Caco-2 (cell line): ENCODE measurements at regions not wholly inside any gene's neighbourhood (a gene's known extent, or its start where the extent isn't known, plus 50 kb on each side); places are given as distances from the start of the nearest gene placed in this dataset.

ENCODE experiments used
- BruUV-seq: library from RNA; stranded (reverse); fragments of 400-500 nt; replicated peaks from 2 replicates; lab custom pipeline; 2021; lab: Mats Ljungman, UMichigan
- CTCF ChIA-PET: fragments of 300-600 bp; sonication (Branson Sonifier 250); formaldehyde crosslinking; loops from one replicate; lab custom pipeline; 2022; ENCODE audit warnings: antibody characterized with exemption; lab: Charles Lee
- POLR2A ChIA-PET: fragments of 300-600 bp; sonication (Branson Sonifier 250); formaldehyde crosslinking; loops from one replicate; lab custom pipeline; 2022; ENCODE audit warnings: antibody characterized with exemption; lab: Charles Lee
- DNase-seq, 2 experiments: peaks; one replicate each; pipeline versions ENCODE4 v3.0.0 to v3.0.0-alpha.2; 2020 to 2022
- H3K27me3 ChIP-seq: replicated peaks from 2 replicates; pipeline ENCODE4 v1.6.0; 2011; ENCODE audit warnings: low read length; ENCODE audit not compliant: control insufficient read depth, insufficient read depth
- H3K36me3 ChIP-seq: 2 replicates; pipeline ENCODE4 v1.5.1; 2011; ENCODE audit warnings: low read length; ENCODE audit not compliant: control insufficient read depth, insufficient read depth
- H3K4me1 ChIP-seq: fragments of 250-450 bp; sonication (Bioruptor Pico); 2 replicates; pipeline ENCODE4 v1.5.1; 2020; ENCODE audit warnings: mild to moderate bottlenecking
- H3K4me3 ChIP-seq: 2 replicates; pipeline ENCODE4 v1.5.1; 2011; ENCODE audit warnings: low read depth, mild to moderate bottlenecking, control low read depth, low read length
- H3K9me3 ChIP-seq: fragments of 250-450 bp; sonication (Bioruptor Pico); 2 replicates; pipeline ENCODE4 v1.5.1; 2020; ENCODE audit warnings: mild to moderate bottlenecking, moderate library complexity
- H3K27ac Mint-ChIP-seq: one replicate; pipeline ENCODE4 v1.8.0; 2022; ENCODE audit warnings: mixed read lengths; ENCODE audit not compliant: unreplicated experiment
- H3K27me3 Mint-ChIP-seq: one replicate; pipeline ENCODE4 v1.8.0; 2022; ENCODE audit warnings: mixed read lengths; ENCODE audit not compliant: insufficient read depth, unreplicated experiment
- H3K36me3 Mint-ChIP-seq: one replicate; pipeline ENCODE4 v1.8.0; 2022; ENCODE audit warnings: mild to moderate bottlenecking, mixed read lengths; ENCODE audit not compliant: insufficient read depth, unreplicated experiment
- H3K4me1 Mint-ChIP-seq: one replicate; pipeline ENCODE4 v1.8.0; 2022; ENCODE audit warnings: low read depth, mixed read lengths; ENCODE audit not compliant: unreplicated experiment
- H3K4me3 Mint-ChIP-seq: one replicate; pipeline ENCODE4 v1.8.0; 2022; ENCODE audit warnings: mild to moderate bottlenecking, moderate library complexity, mixed read lengths; ENCODE audit not compliant: unreplicated experiment
- H3K9me3 Mint-ChIP-seq: one replicate; pipeline ENCODE4 v1.8.0; 2022; ENCODE audit warnings: mixed read lengths; ENCODE audit not compliant: unreplicated experiment
- intact Hi-C: fragments of 100-400 bp; cut with micrococcal nuclease; formaldehyde crosslinking; loops from one replicate; pipeline ENCODE4 v1.10.0; 2022; ENCODE audit not compliant: unreplicated experiment
- TF ChIP-seq, protein P1 (sequence below), 2 experiments: fragments of 200-600 bp in 1 of 2; IDR thresholded peaks; 1 replicate in 1 of 2; 2 replicates in 1 of 2; pipeline versions ENCODE4 v1.5.1 to v1.8.0; 2011 to 2022; ENCODE audit warnings: antibody characterized with exemption in 1 of 2, control low read depth in 1 of 2, inconsistent platforms in 1 of 2, low read depth in 1 of 2, low read length in 1 of 2, mild to moderate bottlenecking in 1 of 2, moderate library complexity in 1 of 2; ENCODE audit not compliant: insufficient read depth in 1 of 2, severe bottlenecking in 1 of 2, unreplicated experiment in 1 of 2

DNA sequence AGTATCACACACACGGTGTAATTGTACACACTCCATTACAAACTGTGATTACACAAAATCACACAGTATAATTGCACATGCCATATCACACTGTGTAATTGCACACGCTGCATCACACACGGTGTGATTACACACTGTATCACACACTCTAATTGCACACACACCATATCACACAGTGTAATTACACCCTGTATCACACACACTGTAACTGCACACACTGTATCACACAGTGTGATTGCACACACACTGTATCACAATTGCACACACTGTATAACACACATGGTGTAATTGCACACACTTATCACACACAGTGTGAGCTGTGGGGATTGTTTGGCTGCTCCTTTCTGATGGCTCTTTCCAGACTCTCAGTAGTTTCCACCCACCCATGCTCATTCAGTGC lies 162.6 kb upstream of the SGCG start:
- intact Hi-C loops = no loop called here
- no peaks in the 10 kb centered on the region for H3K36me3 Mint-ChIP-seq
- no peak overlapping the region for H3K4me3 Mint-ChIP-seq
- no peaks in the 10 kb centered on the region for H3K9me3 ChIP-seq
- TF ChIP-seq, protein P1, sequence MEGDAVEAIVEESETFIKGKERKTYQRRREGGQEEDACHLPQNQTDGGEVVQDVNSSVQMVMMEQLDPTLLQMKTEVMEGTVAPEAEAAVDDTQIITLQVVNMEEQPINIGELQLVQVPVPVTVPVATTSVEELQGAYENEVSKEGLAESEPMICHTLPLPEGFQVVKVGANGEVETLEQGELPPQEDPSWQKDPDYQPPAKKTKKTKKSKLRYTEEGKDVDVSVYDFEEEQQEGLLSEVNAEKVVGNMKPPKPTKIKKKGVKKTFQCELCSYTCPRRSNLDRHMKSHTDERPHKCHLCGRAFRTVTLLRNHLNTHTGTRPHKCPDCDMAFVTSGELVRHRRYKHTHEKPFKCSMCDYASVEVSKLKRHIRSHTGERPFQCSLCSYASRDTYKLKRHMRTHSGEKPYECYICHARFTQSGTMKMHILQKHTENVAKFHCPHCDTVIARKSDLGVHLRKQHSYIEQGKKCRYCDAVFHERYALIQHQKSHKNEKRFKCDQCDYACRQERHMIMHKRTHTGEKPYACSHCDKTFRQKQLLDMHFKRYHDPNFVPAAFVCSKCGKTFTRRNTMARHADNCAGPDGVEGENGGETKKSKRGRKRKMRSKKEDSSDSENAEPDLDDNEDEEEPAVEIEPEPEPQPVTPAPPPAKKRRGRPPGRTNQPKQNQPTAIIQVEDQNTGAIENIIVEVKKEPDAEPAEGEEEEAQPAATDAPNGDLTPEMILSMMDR (IDR thresholded peaks at IDR 0.05; ENCODE audit: insufficient read depth in 1 of 2, low read depth in 1 of 2, low read length in 1 of 2, severe bottlenecking in 1 of 2, unreplicated experiment in 1 of 2) = no peak
- H3K4me1 ChIP-seq = no peaks in the 10 kb centered on the region
- ChIA-PET CTCF (no interaction called here), POLR2A (no interaction called here)
- DNase-seq = no peak
- no peaks in the 10 kb centered on the region for H3K27me3 Mint-ChIP-seq
- no peak overlapping the region for H3K27ac Mint-ChIP-seq
- no TSS peak for BruUV-seq
- no peaks in the 10 kb centered on the region; the same call in 1 of the 2 replicates for H3K27me3 ChIP-seq
- H3K4me3 ChIP-seq = no peak overlapping the region
- no peaks in the 10 kb centered on the region for H3K4me1 Mint-ChIP-seq
- H3K9me3 Mint-ChIP-seq = no peaks in the 10 kb centered on the region
- no peaks in the 10 kb centered on the region for H3K36me3 ChIP-seq

- TF ChIP-seq, protein P1 (IDR thresholded peaks at IDR 0.05; ENCODE audit: insufficient read depth in 1 of 2, low read depth in 1 of 2, low read length in 1 of 2, severe bottlenecking in 1 of 2, unreplicated experiment in 1 of 2) = peak; percentile 82 to 87
- ChIA-PET POLR2A (no interaction called here), CTCF (interaction anchor here (0.6 to 1.3 kb wide), 12 partner anchors 10 to 301 kb away, joined by 3 to 12 read pairs (median 4); no protein-coding TSS in a partner anchor)
- Histone ChIP-seq H3K36me3 (no peaks in the 10 kb centered on the region), H3K27me3 (no peaks in the 10 kb centered on the region; the same call in 1 of the 2 replicates), H3K9me3 (no peaks in the 10 kb centered on the region), H3K4me1 (no peaks in the 10 kb centered on the region), H3K4me3 (no peak overlapping the region)
- Mint-ChIP-seq H3K4me1 (no peaks in the 10 kb centered on the region), H3K4me3 (no peak overlapping the region), H3K27me3 (no peaks in the 10 kb centered on the region), H3K27ac (no peak overlapping the region), H3K9me3 (no peaks in the 10 kb centered on the region), H3K36me3 (no peaks in the 10 kb centered on the region)
- intact Hi-C loops = loop anchor here (1.0 kb wide), 2 partner anchors 219 to 299 kb away; no protein-coding TSS in a partner anchor
- BruUV-seq = no TSS peak
- peak; percentile 56 to 58 for DNase-seq
Measured at GRCh38 chr13:23020246-23020843, 160.4 kb upstream of the SGCG start.

- TF ChIP-seq, protein P1 (IDR thresholded peaks at IDR 0.05; ENCODE audit: insufficient read depth in 1 of 2, low read depth in 1 of 2, low read length in 1 of 2, severe bottlenecking in 1 of 2, unreplicated experiment in 1 of 2) = no peak
- no TSS peak for BruUV-seq
- no peaks in the 10 kb centered on the region; the same call in 1 of the 2 replicates for H3K27me3 ChIP-seq
- no peaks in the 10 kb centered on the region for H3K9me3 Mint-ChIP-seq
- H3K36me3 Mint-ChIP-seq = no peaks in the 10 kb centered on the region
- no peaks in the 10 kb centered on the region for H3K4me1 ChIP-seq
- H3K27ac Mint-ChIP-seq = no peak overlapping the region
- no peaks in the 10 kb centered on the region for H3K36me3 ChIP-seq
- no peaks in the 10 kb centered on the region for H3K9me3 ChIP-seq
- no peak for DNase-seq
- no peak overlapping the region for H3K4me3 ChIP-seq
- CTCF ChIA-PET = no interaction called here
- POLR2A ChIA-PET = no interaction called here
- H3K27me3 Mint-ChIP-seq = no peaks in the 10 kb centered on the region
- intact Hi-C loops = no loop called here
- H3K4me1 Mint-ChIP-seq = peaks cover 7% of the 10 kb centered on the region
- no peak overlapping the region for H3K4me3 Mint-ChIP-seq
Measured at GRCh38 chr13:23021906-23022305, 158.9 kb upstream of the SGCG start.
